GM12891 (cell line): ENCODE measurements at regions not wholly inside any gene's neighbourhood (a gene's known extent, or its start where the extent isn't known, plus 50 kb on each side); places are given as distances from the start of the nearest gene placed in this dataset.

Source experiments
- PAX5 ChIP-seq: IDR thresholded peaks from 2 replicates; pipeline ENCODE4 v1.6.1; 2011; ENCODE audit warnings: low read length, moderate library complexity, mild to moderate bottlenecking; ENCODE audit not compliant: insufficient read depth, severe bottlenecking
- POLR2A ChIP-seq: IDR thresholded peaks from 2 replicates; pipeline ENCODE4 v1.6.1; 2011; ENCODE audit warnings: low read depth, low read length, control low read depth
- POLR2AphosphoS5 ChIP-seq: IDR thresholded peaks from 2 replicates; pipeline ENCODE4 v1.6.1; 2011; ENCODE audit warnings: low read depth, low read length, control low read depth
- POU2F2 ChIP-seq: IDR thresholded peaks from 2 replicates; pipeline ENCODE4 v1.6.1; 2011; ENCODE audit warnings: low read depth, mild to moderate bottlenecking, control low read depth, low read length, moderate library complexity
- SPI1 ChIP-seq: IDR thresholded peaks from 2 replicates; pipeline ENCODE4 v1.6.1; 2011; ENCODE audit warnings: low read depth, low read length, control low read depth
- TAF1 ChIP-seq: IDR thresholded peaks from 2 replicates; pipeline ENCODE4 v1.6.1; 2011; ENCODE audit warnings: low read depth, low read length, control low read depth

DNA sequence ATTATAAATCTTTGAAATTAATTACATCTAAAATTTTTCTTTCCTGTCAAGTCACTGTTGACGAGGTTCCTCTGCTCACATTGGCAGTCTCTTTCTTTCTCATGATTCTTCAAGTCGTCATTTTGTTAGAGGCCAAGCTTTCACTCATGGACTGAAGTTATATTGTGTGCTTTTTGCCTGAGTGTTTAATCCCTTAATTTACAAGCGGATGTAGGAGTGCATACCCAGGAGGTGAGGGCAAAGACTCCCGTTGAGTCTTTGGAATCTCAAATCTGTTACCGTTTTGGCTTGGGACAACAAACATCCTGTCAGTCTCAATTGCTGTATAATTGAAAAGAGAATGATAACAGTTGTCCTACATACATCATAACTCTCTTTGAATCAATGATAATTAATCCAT lies 345.0 kb downstream of the TRIML1 start:
- TF ChIP-seq TAF1 (no peak), SPI1 (no peak), POLR2A (no peak), POLR2AphosphoS5 (no peak), POU2F2 (no peak), PAX5 (no peak)
